Stimulated activated CD4-positive, alpha-beta T cell treated with anti-CD3 and anti-CD28 coated beads, Interleukin-2, amount 100 ng/mL, for 48 hours (primary cell): ENCODE measurements at regions not wholly inside any gene's neighbourhood (a gene's known extent, or its start where the extent isn't known, plus 50 kb on each side); places are given as distances from the start of the nearest gene placed in this dataset.

Source experiments
- DNase-seq, 2 donors: peaks; one replicate each; pipeline ENCODE4 v3.0.0-alpha.2; 2020

- no peak for DNase-seq
Measured at GRCh38 chr12:83185241-83185640, 498.5 kb downstream of the TMTC2 start.
